ENCODE measurements at regions not wholly inside any gene's neighbourhood (a gene's known extent, or its start where the extent isn't known, plus 50 kb on each side); places are given as distances from the start of the nearest gene placed in this dataset.

GRCh38 chr10:33493497-33493896, 159.0 kb upstream of the NRP1 start:
- TF ChIP-seq CTCF (IDR thresholded peaks at IDR 0.05) (no peak), POLR2A (IDR thresholded peaks at IDR 0.05) (no peak)
